Stimulated activated CD8-positive, alpha-beta memory T cell treated with anti-CD3 and anti-CD28 coated beads, Interleukin-4, amount 100 ng/mL, for 24 hours (primary cell): ENCODE measurements at regions not wholly inside any gene's neighbourhood (a gene's known extent, or its start where the extent isn't known, plus 50 kb on each side); places are given as distances from the start of the nearest gene placed in this dataset.

Experiments
- DNase-seq: peaks from one replicate; pipeline ENCODE4 v3.0.0-alpha.2; 2020; ENCODE audit warnings: low read depth

DNA sequence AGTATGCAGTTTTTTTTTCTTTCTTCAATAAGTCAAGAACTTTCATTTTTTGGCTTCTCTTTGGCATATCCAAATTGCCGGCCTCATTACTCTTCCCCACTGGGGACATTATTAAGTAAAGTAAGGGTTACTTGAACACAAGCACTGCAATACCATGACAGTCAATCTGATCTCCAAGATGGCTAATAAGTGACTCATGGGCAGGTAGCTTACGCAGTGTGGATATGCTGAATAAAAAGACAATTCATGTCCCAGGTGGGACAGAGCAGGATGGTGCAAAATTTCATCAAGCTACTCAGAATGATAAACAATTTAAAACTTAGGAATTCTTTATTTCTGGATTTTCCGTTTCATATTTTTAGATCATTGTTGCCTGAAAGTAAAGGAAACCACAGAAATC lies 671.8 kb downstream of the ACTL7B start:
- no peak for DNase-seq

DNA sequence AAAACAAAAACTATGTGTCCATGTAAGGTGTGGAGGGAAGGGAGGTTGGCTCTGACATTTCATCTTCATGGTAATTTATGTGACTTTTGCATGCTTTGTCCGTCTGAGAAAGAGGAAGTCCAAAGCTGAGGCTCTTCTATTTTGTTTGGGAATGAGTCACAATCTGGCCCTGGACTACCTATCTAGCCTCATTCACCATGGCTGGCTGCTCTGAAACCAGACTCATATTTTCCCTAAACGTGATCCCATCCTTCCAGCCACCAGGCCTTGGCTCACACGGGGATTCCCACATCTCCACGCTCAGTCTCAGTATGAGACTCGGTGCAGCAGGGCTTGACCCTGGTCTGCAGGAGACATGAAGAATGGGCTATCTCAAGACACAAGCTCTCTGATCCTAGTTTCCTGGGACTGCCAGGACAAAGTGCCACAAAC lies 672.8 kb downstream of the ACTL7B start:
- no peak for DNase-seq

DNA sequence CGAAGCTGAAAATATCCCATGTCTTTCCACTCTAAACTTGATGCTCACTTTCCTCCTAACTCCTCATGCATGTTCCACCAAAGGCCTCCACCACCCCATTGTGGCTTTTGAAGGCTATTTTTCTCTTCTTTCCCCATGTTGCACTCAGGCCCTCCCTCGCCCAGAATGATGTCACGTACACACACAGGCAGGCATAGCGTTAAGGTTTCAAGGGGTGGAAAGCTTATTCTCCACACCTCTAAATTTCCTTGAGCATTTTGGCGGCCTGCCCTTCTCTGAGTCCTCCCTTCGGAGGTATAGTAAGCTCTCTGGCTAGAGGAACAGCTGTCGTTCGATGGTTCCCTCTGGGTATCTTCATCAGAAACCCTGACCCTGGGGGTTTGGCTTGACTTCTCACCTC lies 673.5 kb downstream of the ACTL7B start:
- DNase-seq, result no peak

DNA sequence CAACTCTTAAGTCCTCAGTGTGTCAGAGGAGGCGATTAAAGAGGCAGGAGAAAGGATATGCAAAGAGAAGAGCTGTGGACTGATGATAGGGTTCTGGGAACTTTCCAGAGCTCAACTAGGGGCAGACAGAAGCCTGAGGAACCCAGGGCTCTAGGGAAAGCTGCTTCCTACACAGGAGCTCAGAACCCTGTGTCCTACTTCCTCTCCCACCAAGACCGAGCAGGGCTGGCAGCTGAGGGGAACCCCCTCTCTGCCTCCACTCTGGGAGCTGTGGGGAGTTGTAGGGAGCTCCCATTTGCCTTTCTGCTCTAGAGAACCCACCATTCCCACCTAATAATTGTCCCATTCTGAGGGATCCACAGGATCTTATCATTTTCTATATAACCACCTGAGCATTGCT lies 674.3 kb downstream of the ACTL7B start:
- DNase-seq, result no peak

DNA sequence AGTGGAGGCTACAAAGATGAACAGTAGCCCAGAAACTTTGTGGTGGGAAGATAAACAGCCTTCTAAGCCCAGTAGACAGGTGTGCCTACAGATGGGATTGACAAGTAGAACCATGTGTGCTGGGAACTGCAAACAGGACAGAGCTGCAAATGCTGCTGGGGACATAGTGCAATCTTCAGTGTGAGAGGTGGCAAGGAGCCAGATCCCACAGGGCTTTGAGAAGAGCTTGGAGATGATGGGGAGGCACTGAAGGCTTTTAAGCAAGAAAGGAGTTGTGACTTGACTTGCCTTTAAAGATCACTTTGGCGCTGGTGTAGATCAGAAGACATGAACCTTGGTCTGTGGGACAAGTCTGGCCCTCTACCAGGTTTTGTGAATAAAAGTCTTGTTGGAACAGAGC lies 675.2 kb downstream of the ACTL7B start:
- DNase-seq, result no peak

DNA sequence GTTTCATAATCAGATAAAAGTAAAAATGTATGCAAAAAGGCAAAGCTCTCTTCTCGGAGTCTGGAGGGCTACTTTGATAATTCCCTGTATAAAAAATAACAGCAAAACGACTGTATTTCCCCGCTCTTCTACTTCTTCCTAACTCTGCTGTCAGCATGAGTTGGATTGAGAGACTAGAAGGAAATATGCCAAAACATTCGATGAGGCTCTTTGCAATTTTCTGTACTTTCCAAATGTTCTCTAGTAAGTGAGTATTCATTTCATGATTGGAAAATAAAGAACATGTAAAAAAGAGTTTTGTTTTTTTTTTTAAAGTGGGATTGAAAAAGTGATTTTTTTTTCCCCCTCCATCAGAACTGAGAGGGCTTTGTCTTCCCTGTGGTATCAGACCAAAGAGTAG lies 677.5 kb downstream of the ACTL7B start:
- DNase-seq, result no peak

DNA sequence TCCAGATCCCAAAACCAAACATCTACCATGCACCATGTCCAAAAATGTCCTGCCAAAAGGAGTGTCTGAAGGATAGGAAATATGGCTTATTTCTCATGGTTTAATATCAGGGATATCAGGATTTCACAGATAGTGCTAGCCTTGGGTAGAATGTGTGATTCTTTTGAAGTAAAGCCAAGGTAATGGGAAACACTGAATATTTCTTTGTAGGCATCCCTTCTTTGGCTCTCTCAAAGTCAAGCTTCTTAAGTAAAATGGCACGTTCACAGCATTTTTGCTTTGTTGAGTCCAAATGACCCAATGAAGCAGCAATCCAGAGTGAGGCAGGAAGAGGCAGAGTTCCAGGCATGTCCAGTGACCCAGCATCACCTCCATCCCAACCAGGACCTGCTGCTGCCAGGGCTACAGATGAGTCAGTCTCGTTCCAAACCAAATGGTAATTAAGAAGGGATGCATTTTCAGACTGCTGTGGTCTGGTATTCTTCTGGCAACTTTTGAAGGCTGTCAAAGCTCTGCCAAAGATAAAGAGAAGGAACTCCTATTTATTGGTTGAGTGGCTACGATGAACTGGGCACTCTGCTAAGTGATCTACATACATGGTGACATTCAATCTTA lies 678.8 kb upstream of the KLF4 start:
- no peak for DNase-seq

DNA sequence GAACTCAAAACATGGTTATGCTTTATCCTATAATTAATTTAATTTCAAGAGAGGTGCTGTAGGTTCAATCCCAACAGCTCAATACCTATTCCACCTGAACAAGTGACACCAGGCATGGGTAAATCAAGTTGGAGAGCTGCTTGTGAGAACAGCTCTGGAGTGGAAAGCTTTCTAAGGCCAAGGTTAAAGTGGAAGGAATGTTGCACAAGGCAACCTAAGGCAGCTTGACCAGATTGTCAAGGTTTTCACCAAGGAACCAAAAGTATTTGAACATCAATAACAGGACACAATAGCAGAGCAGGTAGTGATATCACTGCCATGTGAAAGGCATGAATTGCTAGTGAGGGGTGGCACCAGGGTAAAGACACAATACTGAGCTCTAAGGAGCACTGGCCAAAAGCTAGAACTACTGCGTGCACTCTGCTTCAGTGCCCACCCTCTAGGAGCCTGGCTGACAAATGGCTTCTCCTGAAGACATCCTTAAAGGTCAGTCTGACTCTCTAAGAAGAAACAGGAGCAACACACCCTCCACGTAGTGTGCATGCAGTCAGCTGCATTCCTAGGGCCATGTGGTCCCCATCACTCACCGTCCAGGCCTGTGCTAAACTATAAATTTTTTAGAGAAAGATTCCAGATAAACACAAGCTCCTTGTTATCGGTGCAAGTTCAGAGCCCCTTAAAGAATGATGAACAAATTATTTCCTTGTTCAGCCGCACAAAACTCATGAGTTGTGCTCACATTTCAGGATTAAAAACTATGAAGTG lies 677.7 kb upstream of the KLF4 start:
- no peak for DNase-seq

DNA sequence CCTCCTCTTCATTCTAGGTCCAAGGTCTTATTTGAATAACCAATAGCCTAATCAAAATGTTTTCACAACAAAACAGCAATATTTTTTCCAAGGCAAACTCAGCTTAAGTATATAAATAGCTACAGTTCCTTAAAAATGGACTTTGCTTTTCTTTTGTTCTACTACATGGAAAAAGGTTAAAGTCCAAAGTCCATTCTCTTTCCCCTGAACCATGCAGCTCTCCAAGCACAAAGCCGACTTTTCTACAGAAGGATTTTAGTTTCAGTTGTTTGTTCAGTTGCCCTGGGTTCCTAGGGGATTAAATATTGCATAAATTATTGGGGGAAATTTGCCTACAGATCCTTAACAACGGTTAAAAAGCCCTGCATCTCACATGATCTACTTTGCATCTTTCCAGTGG lies 677.0 kb upstream of the KLF4 start:
- no peak for DNase-seq

DNA sequence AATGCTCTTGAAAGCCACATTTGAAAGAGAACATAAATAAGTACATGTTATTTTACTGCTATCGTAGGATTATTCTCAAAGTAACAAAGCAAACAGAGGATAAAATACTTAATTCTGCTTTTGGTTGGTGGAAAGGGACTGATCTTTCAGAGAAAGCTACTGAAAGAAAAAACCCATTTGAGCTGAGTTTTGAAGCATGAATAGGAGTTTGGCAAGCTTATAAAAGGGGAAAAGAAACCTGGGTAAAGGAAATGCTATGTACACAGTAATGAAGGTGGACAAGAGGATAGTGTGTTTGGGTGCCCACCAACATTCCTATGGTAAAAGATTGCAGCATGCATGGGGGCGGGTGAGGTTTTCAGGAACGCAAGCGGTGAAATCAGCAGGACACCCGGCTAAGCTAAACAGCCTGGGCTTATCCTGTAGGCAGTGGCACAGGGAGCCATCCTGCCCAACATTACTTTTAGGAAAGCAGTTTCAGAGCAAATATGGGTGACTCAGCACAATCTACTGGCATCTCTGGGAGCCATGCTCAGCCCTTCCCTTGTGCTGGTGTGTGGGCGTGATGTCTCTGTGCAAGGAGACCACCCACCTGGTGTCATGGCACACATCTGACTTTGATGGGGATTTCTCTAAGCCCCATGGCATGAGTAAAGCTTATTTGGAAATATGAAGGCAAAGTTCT lies 673.9 kb upstream of the KLF4 start:
- DNase-seq, result no peak

DNA sequence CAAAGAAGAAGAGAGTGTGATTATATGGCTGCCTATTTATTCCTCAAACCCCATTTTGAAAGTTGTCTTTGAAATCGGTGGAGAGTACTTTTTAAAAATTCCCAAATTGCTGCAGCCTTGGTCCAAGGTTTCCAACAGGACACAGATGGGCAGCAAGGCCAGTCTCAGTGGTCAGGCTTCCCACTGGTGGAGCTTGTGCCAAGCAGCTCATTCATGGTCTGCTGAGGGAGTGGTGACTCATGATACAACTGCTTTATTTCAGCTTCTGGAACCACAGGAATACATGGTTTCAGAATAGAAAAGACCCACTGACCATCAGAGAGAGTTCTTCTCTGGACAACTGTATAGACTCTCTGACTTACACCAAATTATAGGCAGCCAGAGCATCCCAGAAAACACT lies 673.1 kb upstream of the KLF4 start:
- no peak for DNase-seq

DNA sequence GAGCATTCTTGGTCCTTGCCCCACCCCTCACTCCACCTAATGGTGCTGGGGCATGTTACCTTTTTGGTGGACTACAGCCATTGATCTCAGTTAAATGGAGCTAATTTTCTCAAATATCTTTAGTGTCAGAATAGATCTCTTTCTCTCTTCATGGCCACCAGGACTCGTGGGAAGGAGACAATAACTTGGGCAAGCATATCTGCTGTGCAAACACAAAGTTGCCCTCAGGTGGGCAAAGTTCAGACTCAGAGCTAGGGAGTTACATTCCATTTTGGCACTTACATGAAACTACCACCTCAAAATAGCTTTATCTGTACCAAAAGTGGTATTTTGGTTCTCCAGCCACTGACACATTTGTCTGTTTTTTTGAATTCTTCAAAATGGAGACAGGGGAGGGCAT lies 671.9 kb upstream of the KLF4 start:
- no peak for DNase-seq

DNA sequence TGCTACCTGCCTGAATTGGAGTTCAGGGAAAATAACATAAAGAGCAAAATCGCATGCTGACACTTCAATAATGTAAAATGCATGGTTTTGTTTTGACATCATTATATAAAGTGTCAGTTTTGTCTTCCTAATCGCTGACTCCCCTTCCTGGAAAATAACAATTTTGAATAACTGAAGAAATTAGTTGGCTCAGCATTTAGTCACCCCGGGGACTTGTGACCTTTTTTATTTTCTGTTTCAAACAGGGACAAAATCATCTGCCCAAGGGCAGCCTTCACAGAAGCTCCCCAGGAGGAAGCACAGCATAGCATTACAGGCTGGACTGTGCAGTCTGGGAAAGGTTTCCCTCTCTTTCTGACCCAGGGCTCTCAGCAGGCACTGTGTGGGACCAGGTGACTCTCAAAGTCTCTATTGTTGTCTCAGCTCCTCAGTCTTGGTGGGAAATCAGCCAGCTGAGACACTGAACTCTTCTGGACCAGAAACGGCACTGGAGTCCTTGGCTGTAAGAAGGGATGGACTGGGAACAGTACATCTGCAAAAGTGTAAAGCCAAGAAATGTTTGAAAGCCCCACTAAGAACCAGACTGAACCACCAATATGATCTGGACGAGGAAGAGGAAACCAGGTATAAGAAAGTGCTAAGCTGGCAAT lies 671.3 kb upstream of the KLF4 start:
- no peak for DNase-seq

DNA sequence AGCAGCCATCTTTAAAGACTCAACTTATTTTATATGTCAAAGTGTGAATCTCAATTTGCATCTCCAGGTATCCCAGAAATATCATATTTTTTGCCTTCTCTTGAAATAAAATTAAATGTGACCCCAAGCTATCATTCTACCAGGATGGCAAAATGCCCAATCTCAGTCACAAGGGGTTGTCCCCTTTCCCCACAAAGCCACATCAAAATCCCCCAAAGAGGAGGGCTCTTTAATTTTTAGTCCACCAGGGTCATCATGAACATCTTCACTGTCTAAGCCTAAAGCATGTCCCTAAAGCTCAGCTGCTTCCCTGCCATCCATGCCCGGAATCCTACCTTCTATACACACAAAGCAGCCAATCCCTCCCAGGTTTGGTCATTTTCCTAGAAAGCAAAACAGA lies 670.5 kb upstream of the KLF4 start:
- no peak for DNase-seq

DNA sequence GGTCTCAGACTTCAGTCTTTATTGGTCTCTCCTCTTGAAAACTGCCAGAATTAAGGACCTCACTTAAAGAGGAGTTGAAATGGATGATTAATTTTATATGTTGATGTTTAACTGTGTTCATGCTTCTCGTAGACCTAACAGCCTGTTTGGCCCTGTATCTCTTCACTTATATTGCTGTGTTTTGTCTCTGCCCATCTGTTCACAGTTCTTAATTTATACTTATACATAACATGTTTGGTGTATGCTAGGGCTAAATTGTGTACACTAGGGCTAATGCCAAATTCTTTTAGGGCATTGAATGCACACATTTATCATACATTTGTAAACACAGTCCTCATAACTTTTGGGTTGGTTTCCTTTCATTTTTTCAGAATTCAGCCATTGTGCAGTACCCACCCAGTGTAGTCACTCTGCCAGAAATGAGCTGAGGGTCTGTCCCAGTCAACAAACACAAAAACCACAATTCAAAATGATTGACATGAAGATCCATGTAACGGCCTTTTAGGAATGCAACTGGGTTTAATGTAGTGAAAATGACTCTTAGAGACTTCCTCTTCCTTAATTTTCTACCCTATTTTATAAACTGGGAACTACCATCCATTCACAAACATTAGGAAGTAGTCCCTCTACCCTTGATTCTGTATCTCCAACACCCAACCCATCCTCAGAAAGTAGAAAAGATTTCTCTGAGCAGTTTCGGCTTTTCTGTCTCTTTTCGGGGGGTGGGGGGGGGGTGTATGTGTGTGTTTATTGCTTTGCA lies 668.8 kb upstream of the KLF4 start:
- no peak for DNase-seq

DNA sequence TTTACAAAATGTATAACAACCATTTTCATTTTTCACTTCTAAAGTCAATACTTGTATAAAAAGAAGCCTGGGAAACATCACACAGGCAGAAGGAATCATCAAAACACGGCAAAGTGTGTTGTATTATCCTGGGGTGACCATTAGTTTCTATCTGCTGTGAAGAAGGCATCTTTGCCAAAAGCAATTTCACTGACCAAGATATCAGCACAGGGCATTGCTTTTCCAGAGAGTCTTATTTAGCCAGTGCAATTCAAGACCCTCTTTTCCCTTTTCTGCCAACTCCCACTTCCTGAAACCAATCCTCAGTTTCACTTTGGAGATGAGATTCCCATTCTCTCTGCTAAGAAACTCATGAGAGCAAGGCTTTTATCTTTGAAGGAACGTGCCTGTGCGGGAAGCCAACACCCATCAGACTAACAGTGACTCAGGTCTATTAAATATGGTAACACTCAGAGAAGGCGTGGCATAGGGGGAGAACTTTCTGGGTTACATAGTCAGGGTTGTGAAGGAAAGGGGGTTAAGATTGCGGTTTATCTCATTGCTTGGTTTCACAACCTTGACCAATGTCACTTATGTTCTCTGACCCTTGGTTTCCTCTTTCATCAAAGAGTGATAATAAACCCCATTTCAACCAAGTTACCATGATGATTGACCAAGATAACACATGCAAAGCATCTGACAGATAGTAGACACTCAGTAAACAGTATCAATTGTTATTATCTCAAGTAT lies 666.9 kb upstream of the KLF4 start:
- no peak for DNase-seq

DNA sequence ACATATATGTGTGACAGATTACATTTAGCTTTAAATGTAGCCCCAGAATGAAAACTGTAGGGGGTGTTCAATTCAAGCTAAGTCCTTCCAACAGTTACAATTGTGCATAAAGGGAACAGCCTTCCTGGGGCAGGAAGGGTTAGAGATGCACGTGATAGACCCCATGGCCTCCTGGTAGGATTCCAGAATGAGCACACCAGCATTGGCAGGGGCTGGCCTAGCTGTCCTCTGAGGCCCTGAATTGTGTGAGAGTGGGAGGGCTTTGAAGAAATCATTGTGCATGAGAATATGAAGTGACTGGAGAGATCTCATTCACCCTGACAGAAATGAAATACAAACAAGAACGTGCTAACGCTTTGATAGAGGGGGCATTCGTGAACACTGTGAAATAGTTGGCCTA lies 663.8 kb upstream of the KLF4 start:
- no peak for DNase-seq

DNA sequence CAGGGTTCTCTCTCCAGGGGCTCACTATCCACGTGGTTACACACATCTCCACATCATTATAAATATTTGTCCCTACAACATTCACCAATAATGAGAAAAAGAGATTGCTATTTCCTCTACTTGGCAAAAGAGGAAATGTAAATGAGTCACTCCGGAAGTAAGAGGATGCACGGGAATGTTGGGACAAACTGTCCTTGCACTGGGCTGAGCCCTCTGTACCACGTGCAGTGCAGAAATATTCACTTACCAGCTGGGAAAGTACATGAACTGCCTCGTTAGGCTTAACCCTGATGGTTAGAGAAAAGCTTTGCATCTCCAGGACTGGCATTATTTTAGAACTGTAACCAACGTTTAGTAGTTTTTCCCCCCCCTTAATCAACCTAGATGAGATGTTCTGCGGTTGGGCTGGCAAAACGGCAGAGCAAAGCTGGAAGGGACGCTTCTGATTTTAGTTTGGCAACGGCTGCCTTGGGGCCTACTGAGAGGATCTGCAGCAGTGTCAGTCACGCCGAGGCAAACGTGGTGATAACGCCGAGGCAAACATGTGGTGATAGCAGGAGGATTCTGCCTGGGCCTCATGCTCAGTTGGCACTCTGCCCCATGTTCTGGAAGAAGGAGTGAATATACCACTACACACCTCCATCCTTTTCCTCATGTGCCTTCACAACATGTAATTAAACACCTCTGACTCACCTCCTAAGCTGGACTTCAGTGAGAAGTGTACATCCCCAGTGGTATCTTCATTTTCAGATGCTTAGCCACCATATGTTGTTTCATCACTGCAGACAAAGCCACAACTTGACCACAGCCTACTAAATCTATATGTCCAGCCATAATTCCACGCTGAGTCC lies 661.4 kb upstream of the KLF4 start:
- DNase-seq, result no peak

DNA sequence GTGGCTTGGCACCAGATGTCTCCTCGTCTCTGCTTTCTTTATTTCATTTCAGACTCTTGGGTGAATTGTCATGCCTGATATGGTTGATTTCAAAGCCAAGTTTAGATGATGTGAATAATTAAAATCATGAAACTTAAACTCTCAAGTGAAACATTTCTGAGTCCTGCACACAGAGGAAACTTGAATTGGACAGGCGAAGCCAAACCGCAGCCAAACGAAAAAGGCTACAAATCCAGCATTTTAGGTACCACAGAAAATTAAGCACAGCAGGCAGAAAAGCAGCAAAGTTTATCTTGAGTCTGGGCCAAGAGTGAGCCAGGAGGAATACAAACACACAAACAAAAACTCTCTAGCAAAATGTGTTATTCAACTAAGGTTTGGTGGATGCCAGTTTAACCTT lies 659.8 kb upstream of the KLF4 start:
- DNase-seq, result no peak

DNA sequence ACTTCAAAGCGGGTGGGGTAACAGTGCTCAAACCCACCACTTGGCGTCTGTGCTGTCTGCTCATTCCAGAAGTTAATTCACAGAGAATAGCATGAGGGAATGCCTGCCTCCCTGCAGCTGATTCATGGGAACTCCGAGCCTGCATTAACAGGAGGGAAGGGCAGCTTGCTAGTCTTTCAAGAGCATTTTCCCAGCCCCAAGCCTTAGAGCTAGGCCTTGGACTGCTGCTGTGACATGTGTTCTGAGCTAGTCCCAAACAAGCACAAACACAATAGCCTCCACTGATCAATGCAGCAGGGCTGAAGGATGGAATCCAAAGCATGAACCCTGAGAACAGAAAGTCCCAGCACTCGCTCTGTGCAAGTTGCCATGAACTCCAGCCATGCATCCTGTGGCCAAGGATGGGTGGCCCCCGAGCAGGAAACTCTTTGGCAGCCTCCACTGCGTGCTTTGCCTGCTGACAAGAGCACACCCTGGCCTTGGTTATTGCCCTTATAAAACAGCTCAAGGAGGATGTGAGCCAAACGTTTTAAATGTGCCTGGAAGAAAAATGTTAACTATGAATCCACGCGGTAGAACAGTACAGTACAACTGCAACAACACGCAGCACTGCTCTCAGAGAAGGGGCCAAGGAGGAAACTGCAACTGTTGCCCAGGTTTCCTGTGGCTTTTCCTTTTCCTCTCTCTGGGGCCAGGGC lies 653.1 kb upstream of the KLF4 start:
- DNase-seq, result no peak
